ENCODE measurements at regions not wholly inside any gene's neighbourhood (a gene's known extent, or its start where the extent isn't known, plus 50 kb on each side); places are given as distances from the start of the nearest gene placed in this dataset.

- H4K20me1 ChIP-seq (ENCODE audit: insufficient read depth, low read length), result no peaks in the 10 kb centered on the region
- no peaks in the 10 kb centered on the region for H3K36me3 ChIP-seq (ENCODE audit: insufficient read depth, low read length)
- no peak overlapping the region for H2AFZ ChIP-seq (ENCODE audit: low read length)
- H3K9me3 ChIP-seq (ENCODE audit: low read length), result no peaks in the 10 kb centered on the region
- no peaks in the 10 kb centered on the region for H3K4me1 ChIP-seq (ENCODE audit: insufficient read depth, low read length, poor library complexity, severe bottlenecking)
- H3K4me3 ChIP-seq (ENCODE audit: low read depth, low read length, poor library complexity, severe bottlenecking), result no peak overlapping the region
- H3K27ac ChIP-seq (ENCODE audit: low read depth, low read length, poor library complexity, severe bottlenecking), result no peak overlapping the region
- CTCF ChIA-PET (ENCODE audit: unreplicated experiment), result no interaction called here
- no peak for DNase-seq (ENCODE audit: low spot score)
- no peaks in the 10 kb centered on the region for H3K79me2 ChIP-seq (ENCODE audit: insufficient read depth, low read depth, low read length)
- POLR2A ChIA-PET, result no interaction called here
- intact Hi-C loops (cut with micrococcal nuclease; ENCODE audit: unreplicated experiment), result no loop called here
- BruUV-seq (replicated peaks), result no TSS peak
- no peaks in the 10 kb centered on the region for H3K9me2 ChIP-seq (ENCODE audit: insufficient read depth, low read length)
- no peak overlapping the region for H3K4me2 ChIP-seq (ENCODE audit: low read length)
- TF ChIP-seq, protein P1, sequence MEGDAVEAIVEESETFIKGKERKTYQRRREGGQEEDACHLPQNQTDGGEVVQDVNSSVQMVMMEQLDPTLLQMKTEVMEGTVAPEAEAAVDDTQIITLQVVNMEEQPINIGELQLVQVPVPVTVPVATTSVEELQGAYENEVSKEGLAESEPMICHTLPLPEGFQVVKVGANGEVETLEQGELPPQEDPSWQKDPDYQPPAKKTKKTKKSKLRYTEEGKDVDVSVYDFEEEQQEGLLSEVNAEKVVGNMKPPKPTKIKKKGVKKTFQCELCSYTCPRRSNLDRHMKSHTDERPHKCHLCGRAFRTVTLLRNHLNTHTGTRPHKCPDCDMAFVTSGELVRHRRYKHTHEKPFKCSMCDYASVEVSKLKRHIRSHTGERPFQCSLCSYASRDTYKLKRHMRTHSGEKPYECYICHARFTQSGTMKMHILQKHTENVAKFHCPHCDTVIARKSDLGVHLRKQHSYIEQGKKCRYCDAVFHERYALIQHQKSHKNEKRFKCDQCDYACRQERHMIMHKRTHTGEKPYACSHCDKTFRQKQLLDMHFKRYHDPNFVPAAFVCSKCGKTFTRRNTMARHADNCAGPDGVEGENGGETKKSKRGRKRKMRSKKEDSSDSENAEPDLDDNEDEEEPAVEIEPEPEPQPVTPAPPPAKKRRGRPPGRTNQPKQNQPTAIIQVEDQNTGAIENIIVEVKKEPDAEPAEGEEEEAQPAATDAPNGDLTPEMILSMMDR (conservative IDR thresholded peaks at IDR 0.05; ENCODE audit: low read length), result no peak
- no peak for TF ChIP-seq EZH2phosphoT487 (IDR thresholded peaks at IDR 0.05; ENCODE audit: borderline replicate concordance, low read depth, low read length)
These were observed 105.1 kb upstream of the IGF1R start for GRCh38 chr15:98543237-98543636.

DNA sequence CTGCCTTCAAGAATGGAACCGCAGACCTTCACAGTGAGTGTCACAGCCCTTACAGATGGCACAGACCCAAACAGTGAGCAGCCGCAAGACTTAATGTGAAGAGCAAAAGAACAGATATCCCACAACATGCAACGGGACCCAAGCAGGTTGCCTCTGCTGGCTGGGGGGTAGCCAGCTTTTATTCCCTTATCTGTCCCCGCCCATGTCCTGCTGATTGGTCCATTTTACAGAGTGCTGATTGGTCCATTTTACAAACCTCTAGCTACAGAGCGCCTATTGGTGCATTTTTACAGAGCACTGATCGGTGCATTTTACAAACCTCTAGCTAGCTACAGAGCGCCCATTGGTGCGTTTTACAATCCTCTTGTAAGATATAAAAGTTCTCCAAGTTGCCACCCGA is 102.0 kb upstream of the IGF1R start:
- H3K4me3 ChIP-seq (ENCODE audit: low read depth, low read length, poor library complexity, severe bottlenecking), result no peak overlapping the region
- no peaks in the 10 kb centered on the region for H3K36me3 ChIP-seq (ENCODE audit: insufficient read depth, low read length)
- intact Hi-C loops (cut with micrococcal nuclease; ENCODE audit: unreplicated experiment), result no loop called here
- H3K9me3 ChIP-seq (ENCODE audit: low read length), result no peaks in the 10 kb centered on the region
- H3K79me2 ChIP-seq (ENCODE audit: insufficient read depth, low read depth, low read length), result no peaks in the 10 kb centered on the region
- no peak overlapping the region for H2AFZ ChIP-seq (ENCODE audit: low read length)
- H3K27ac ChIP-seq (ENCODE audit: low read depth, low read length, poor library complexity, severe bottlenecking), result no peak overlapping the region
- H3K9me2 ChIP-seq (ENCODE audit: insufficient read depth, low read length), result no peaks in the 10 kb centered on the region
- H3K4me2 ChIP-seq (ENCODE audit: low read length), result no peak overlapping the region
- DNase-seq (ENCODE audit: low spot score), result no peak
- H3K4me1 ChIP-seq (ENCODE audit: insufficient read depth, low read length, poor library complexity, severe bottlenecking), result no peaks in the 10 kb centered on the region
- CTCF ChIA-PET (ENCODE audit: unreplicated experiment), result no interaction called here
- no peaks in the 10 kb centered on the region for H4K20me1 ChIP-seq (ENCODE audit: insufficient read depth, low read length)
- POLR2A ChIA-PET, result no interaction called here
- TF ChIP-seq, protein P1 (conservative IDR thresholded peaks at IDR 0.05; ENCODE audit: low read length), result no peak
- TF ChIP-seq EZH2phosphoT487 (IDR thresholded peaks at IDR 0.05; ENCODE audit: borderline replicate concordance, low read depth, low read length), result no peak
- no TSS peak for BruUV-seq (replicated peaks)

DNA sequence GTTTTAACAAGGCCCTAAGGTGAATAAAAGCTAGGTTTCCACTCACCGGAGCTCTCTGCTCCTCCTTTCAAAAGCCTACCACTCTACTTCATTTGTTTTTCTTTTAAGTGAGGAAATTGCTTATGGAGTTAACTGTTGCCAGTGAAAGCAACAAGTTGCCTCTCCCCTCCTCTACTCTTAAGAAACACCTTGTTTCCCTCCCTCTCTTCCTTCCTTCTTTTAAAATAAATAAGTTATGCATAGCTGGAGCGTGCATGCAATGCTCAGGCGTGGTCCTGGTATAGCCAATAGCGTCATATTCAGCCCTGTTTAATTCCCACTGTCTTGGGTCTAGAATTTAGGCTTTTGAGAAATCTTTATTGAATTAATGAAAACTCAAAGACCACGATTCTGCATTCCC is 101.1 kb upstream of the IGF1R start:
- H2AFZ ChIP-seq (ENCODE audit: low read length), result no peak overlapping the region
- intact Hi-C loops (cut with micrococcal nuclease; ENCODE audit: unreplicated experiment), result no loop called here
- DNase-seq (ENCODE audit: low spot score), result no peak
- CTCF ChIA-PET (ENCODE audit: unreplicated experiment), result no interaction called here
- H3K4me1 ChIP-seq (ENCODE audit: insufficient read depth, low read length, poor library complexity, severe bottlenecking), result no peaks in the 10 kb centered on the region
- H3K9me2 ChIP-seq (ENCODE audit: insufficient read depth, low read length), result no peaks in the 10 kb centered on the region
- no peaks in the 10 kb centered on the region for H3K36me3 ChIP-seq (ENCODE audit: insufficient read depth, low read length)
- H3K4me3 ChIP-seq (ENCODE audit: low read depth, low read length, poor library complexity, severe bottlenecking), result no peak overlapping the region
- TF ChIP-seq, protein P1 (conservative IDR thresholded peaks at IDR 0.05; ENCODE audit: low read length), result no peak
- TF ChIP-seq EZH2phosphoT487 (IDR thresholded peaks at IDR 0.05; ENCODE audit: borderline replicate concordance, low read depth, low read length), result no peak
- no peak overlapping the region for H3K27ac ChIP-seq (ENCODE audit: low read depth, low read length, poor library complexity, severe bottlenecking)
- no TSS peak for BruUV-seq (replicated peaks)
- H4K20me1 ChIP-seq (ENCODE audit: insufficient read depth, low read length), result no peaks in the 10 kb centered on the region
- no peak overlapping the region for H3K4me2 ChIP-seq (ENCODE audit: low read length)
- H3K9me3 ChIP-seq (ENCODE audit: low read length), result no peaks in the 10 kb centered on the region
- no peaks in the 10 kb centered on the region for H3K79me2 ChIP-seq (ENCODE audit: insufficient read depth, low read depth, low read length)
- POLR2A ChIA-PET, result no interaction called here
